Cardiac muscle cell (in vitro differentiated cells and primary cell): ENCODE measurements at regions not wholly inside any gene's neighbourhood (a gene's known extent, or its start where the extent isn't known, plus 50 kb on each side); places are given as distances from the start of the nearest gene placed in this dataset.

Experiments used
- DNase-seq, 2 donors: peaks; one replicate each; pipeline versions ENCODE4 v3.0.0 to v3.0.0-alpha.2; 2010 to 2017; ENCODE audit warnings: low read depth in 1 of 2, low spot score in 1 of 2
- H3K27ac ChIP-seq: fragments of 200-600 bp; sonication (generic); 2 replicates; pipeline ENCODE4 v1.5.1; 2016
- H3K27me3 ChIP-seq: fragments of 200-600 bp; sonication (generic); 2 replicates; pipeline ENCODE4 v1.6.0; 2016; ENCODE audit warnings: control low read depth
- H3K36me3 ChIP-seq: fragments of 200-600 bp; sonication (generic); 2 replicates; pipeline ENCODE4 v1.5.1; 2016; ENCODE audit warnings: control low read depth
- H3K4me1 ChIP-seq: fragments of 200-600 bp; sonication (generic); 2 replicates; pipeline ENCODE4 v1.8.1; 2017; ENCODE audit warnings: low read depth, mild to moderate bottlenecking, mixed run types
- H3K4me3 ChIP-seq: fragments of 200-600 bp; sonication (generic); 2 replicates; pipeline ENCODE4 v1.5.1; 2016; ENCODE audit warnings: mild to moderate bottlenecking
- H3K9me3 ChIP-seq: fragments of 200-600 bp; sonication (generic); 2 replicates; pipeline ENCODE4 v1.5.1; 2017; ENCODE audit warnings: low read depth, mild to moderate bottlenecking, control low read depth
- CTCF ChIP-seq: IDR thresholded peaks from 2 replicates; pipeline ENCODE4 v1.5.1; 2012; ENCODE audit warnings: low read depth, mild to moderate bottlenecking, low read length

GRCh38 chr21:18760247-18760646 is 356.7 kb upstream of the TMPRSS15 start:
- TF ChIP-seq CTCF, result no peak
- Histone ChIP-seq H3K27me3 (no peaks in the 10 kb centered on the region), H3K9me3 (no peaks in the 10 kb centered on the region), H3K4me1 (no peaks in the 10 kb centered on the region), H3K27ac (no peak overlapping the region), H3K4me3 (no peak overlapping the region), H3K36me3 (no peaks in the 10 kb centered on the region)
- no peak for DNase-seq

- Histone ChIP-seq H3K4me1 (no peaks in the 10 kb centered on the region), H3K9me3 (no peaks in the 10 kb centered on the region), H3K27ac (no peak overlapping the region), H3K27me3 (no peaks in the 10 kb centered on the region), H3K36me3 (no peaks in the 10 kb centered on the region), H3K4me3 (no peak overlapping the region)
- no peak for TF ChIP-seq CTCF
- DNase-seq, result no peak
These were observed 361.1 kb upstream of the TMPRSS15 start for GRCh38 chr21:18764720-18765119.

GRCh38 chr21:18769599-18769998 is 366.0 kb upstream of the TMPRSS15 start:
- no peaks in the 10 kb centered on the region for H3K27me3 ChIP-seq
- H3K36me3 ChIP-seq, result no peaks in the 10 kb centered on the region
- no peaks in the 10 kb centered on the region for H3K4me1 ChIP-seq
- no peak overlapping the region for H3K4me3 ChIP-seq
- no peaks in the 10 kb centered on the region for H3K9me3 ChIP-seq
- TF ChIP-seq CTCF, result no peak
- H3K27ac ChIP-seq, result no peak overlapping the region
- DNase-seq, result no peak

GRCh38 chr21:18771845-18772380 is 368.3 kb upstream of the TMPRSS15 start:
- Histone ChIP-seq H3K4me3 (no peak overlapping the region), H3K4me1 (no peaks in the 10 kb centered on the region), H3K36me3 (no peaks in the 10 kb centered on the region), H3K27me3 (no peaks in the 10 kb centered on the region), H3K9me3 (no peaks in the 10 kb centered on the region), H3K27ac (no peak overlapping the region)
- no peak for TF ChIP-seq CTCF
- no peak for DNase-seq

GRCh38 chr21:18772404-18772803 is 368.8 kb upstream of the TMPRSS15 start:
- no peak for TF ChIP-seq CTCF
- H3K4me1 ChIP-seq, result no peaks in the 10 kb centered on the region
- H3K4me3 ChIP-seq, result no peak overlapping the region
- no peaks in the 10 kb centered on the region for H3K27me3 ChIP-seq
- no peaks in the 10 kb centered on the region for H3K36me3 ChIP-seq
- no peak for DNase-seq
- H3K9me3 ChIP-seq, result no peaks in the 10 kb centered on the region
- H3K27ac ChIP-seq, result no peak overlapping the region

- TF ChIP-seq CTCF, result no peak
- H3K36me3 ChIP-seq, result no peaks in the 10 kb centered on the region
- no peak for DNase-seq
- no peak overlapping the region for H3K4me3 ChIP-seq
- H3K27me3 ChIP-seq, result no peaks in the 10 kb centered on the region
- H3K9me3 ChIP-seq, result no peaks in the 10 kb centered on the region
- no peak overlapping the region for H3K27ac ChIP-seq
- H3K4me1 ChIP-seq, result no peaks in the 10 kb centered on the region
These were observed 369.3 kb upstream of the TMPRSS15 start for GRCh38 chr21:18772897-18773296.
